Neural cell (in vitro differentiated cells): ENCODE measurements at regions not wholly inside any gene's neighbourhood (a gene's known extent, or its start where the extent isn't known, plus 50 kb on each side); places are given as distances from the start of the nearest gene placed in this dataset.

Experiments
- EP300 ChIP-seq: fragments of 450-650 bp; conservative IDR thresholded peaks from 2 replicates; pipeline ENCODE4 v1.6.1; 2014; ENCODE audit warnings: antibody characterized with exemption, mild to moderate bottlenecking, moderate library complexity; ENCODE audit not compliant: poor library complexity, severe bottlenecking
- EZH2 ChIP-seq: fragments of 200-600, 300-800 bp; shearing (Covaris generic), sonication (generic); IDR thresholded peaks from 2 replicates; pipeline ENCODE4 v1.6.1; 2014; ENCODE audit warnings: antibody characterized with exemption, low read length, borderline replicate concordance, mild to moderate bottlenecking; ENCODE audit not compliant: insufficient read depth, poor library complexity, severe bottlenecking
- MXI1 ChIP-seq: fragments of 450-650 bp; conservative IDR thresholded peaks from 2 replicates; pipeline ENCODE4 v1.6.1; 2014; ENCODE audit warnings: antibody characterized with exemption, mild to moderate bottlenecking; ENCODE audit not compliant: poor library complexity, severe bottlenecking
- POLR2AphosphoS5 ChIP-seq: IDR thresholded peaks from 2 replicates; pipeline ENCODE4 v1.6.1; 2012
- RAD21 ChIP-seq: fragments of 450-650 bp; conservative IDR thresholded peaks from 2 replicates; pipeline ENCODE4 v1.6.1; 2014; ENCODE audit warnings: antibody characterized with exemption, mild to moderate bottlenecking, moderate library complexity
- TAF1 ChIP-seq: IDR thresholded peaks from 2 replicates; pipeline ENCODE4 v1.6.1; 2012; ENCODE audit warnings: low read depth
- TF ChIP-seq, protein P1 (sequence below): fragments of 450-650 bp; IDR thresholded peaks from 2 replicates; pipeline ENCODE4 v1.5.1; 2014; ENCODE audit warnings: antibody characterized with exemption, mild to moderate bottlenecking, moderate library complexity; ENCODE audit not compliant: poor library complexity, severe bottlenecking
- TF ChIP-seq, protein P2 (sequence below): IDR thresholded peaks from 2 replicates; pipeline ENCODE4 v1.6.1; 2012; ENCODE audit warnings: borderline replicate concordance

DNA sequence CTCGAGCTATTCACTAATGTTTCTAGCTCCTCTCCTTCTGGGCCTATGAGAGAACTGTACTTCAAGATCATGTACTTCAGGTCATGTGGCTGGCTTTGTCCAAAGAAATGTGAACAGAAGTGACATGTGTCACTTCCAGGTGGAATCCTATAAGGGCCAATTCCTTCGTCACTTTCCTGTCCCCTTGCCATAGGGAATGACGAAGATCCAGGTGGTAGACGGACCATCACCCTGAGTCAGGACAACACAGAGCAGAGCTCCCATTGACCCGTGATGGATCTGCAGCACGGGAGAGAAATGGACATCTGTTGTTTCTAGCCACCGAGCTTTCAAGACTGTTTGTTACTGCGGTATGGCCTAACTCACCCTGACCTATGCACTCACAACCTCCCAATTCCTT lies 157.0 kb downstream of the DRD1 start:
- TF ChIP-seq, protein P1, sequence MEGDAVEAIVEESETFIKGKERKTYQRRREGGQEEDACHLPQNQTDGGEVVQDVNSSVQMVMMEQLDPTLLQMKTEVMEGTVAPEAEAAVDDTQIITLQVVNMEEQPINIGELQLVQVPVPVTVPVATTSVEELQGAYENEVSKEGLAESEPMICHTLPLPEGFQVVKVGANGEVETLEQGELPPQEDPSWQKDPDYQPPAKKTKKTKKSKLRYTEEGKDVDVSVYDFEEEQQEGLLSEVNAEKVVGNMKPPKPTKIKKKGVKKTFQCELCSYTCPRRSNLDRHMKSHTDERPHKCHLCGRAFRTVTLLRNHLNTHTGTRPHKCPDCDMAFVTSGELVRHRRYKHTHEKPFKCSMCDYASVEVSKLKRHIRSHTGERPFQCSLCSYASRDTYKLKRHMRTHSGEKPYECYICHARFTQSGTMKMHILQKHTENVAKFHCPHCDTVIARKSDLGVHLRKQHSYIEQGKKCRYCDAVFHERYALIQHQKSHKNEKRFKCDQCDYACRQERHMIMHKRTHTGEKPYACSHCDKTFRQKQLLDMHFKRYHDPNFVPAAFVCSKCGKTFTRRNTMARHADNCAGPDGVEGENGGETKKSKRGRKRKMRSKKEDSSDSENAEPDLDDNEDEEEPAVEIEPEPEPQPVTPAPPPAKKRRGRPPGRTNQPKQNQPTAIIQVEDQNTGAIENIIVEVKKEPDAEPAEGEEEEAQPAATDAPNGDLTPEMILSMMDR, result no peak
- TF ChIP-seq MXI1 (no peak), EZH2 (no peak), TAF1 (no peak), POLR2AphosphoS5 (no peak), EP300 (no peak), RAD21 (no peak)
- TF ChIP-seq, protein P2, sequence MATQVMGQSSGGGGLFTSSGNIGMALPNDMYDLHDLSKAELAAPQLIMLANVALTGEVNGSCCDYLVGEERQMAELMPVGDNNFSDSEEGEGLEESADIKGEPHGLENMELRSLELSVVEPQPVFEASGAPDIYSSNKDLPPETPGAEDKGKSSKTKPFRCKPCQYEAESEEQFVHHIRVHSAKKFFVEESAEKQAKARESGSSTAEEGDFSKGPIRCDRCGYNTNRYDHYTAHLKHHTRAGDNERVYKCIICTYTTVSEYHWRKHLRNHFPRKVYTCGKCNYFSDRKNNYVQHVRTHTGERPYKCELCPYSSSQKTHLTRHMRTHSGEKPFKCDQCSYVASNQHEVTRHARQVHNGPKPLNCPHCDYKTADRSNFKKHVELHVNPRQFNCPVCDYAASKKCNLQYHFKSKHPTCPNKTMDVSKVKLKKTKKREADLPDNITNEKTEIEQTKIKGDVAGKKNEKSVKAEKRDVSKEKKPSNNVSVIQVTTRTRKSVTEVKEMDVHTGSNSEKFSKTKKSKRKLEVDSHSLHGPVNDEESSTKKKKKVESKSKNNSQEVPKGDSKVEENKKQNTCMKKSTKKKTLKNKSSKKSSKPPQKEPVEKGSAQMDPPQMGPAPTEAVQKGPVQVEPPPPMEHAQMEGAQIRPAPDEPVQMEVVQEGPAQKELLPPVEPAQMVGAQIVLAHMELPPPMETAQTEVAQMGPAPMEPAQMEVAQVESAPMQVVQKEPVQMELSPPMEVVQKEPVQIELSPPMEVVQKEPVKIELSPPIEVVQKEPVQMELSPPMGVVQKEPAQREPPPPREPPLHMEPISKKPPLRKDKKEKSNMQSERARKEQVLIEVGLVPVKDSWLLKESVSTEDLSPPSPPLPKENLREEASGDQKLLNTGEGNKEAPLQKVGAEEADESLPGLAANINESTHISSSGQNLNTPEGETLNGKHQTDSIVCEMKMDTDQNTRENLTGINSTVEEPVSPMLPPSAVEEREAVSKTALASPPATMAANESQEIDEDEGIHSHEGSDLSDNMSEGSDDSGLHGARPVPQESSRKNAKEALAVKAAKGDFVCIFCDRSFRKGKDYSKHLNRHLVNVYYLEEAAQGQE, result no peak
